HepG2 (cell line): ENCODE measurements at regions not wholly inside any gene's neighbourhood (a gene's known extent, or its start where the extent isn't known, plus 50 kb on each side); places are given as distances from the start of the nearest gene placed in this dataset.

Experiments used
- ATAC-seq: fragments of 200-7000 bp; cut with Tn5 transposase; 3 replicates; pipeline ENCODE4 v1.9.1; 2020; ENCODE audit warnings: mild to moderate bottlenecking, moderate library complexity
- BruUV-seq: library from RNA; stranded (reverse); fragments of 400-500 nt; replicated peaks from 2 replicates; lab custom pipeline; 2021; lab: Mats Ljungman, UMichigan
- CTCF ChIA-PET: fragments of 300-600 bp; formaldehyde crosslinking; extraction: SDS; loops from one replicate; lab custom pipeline; 2021; ENCODE audit warnings: low total read pairs, inconsistent platforms, low intra/inter-chr PET ratio; lab: Yijun Ruan, JAX
- POLR2A ChIA-PET: fragments of 350-600 bp; sonication (Branson Sonifier 250); formaldehyde crosslinking; loops from one replicate; lab custom pipeline; 2020; ENCODE audit warnings: antibody characterized with exemption, inconsistent platforms; lab: Yijun Ruan, JAX
- DNase-seq: peaks from one replicate; pipeline ENCODE4 v3.0.0-alpha.2; 2015; ENCODE audit warnings: low spot score
- FAIRE-seq: peaks from 3 replicates; lab custom pipeline; 2011; peaks lifted over from hg19 to GRCh38; lab: Jason Lieb, UNC
- H2AFZ ChIP-seq: one replicate; pipeline ENCODE4 v1.6.1; 2011; ENCODE audit warnings: low read length, inconsistent platforms
- H3K27ac ChIP-seq: fragments of 300-600 bp; 3 replicates; pipeline ENCODE4 v1.8.0; 2011; ENCODE audit warnings: mixed run types, mild to moderate bottlenecking, mixed read lengths, low read length, inconsistent platforms; ENCODE audit not compliant: insufficient read depth; ENCODE audit errors: extremely low read length
- H3K27me3 ChIP-seq, 2 experiments: fragments of 200-600 bp in 1 of 2; 2 replicates in 1 of 2; 3 replicates in 1 of 2; pipeline versions ENCODE4 v1.6.0 to v1.8.0; 2011; ENCODE audit warnings: low read length in 2 of 2, mild to moderate bottlenecking in 2 of 2, moderate library complexity in 2 of 2, inconsistent platforms in 1 of 2; ENCODE audit not compliant: insufficient read depth in 2 of 2, control insufficient read depth in 1 of 2
- H3K36me3 ChIP-seq, 2 experiments: fragments of 200-600 bp in 1 of 2; replicated peaks in 1 of 2; 2 replicates in 1 of 2; 3 replicates in 1 of 2; pipeline versions ENCODE4 v1.5.1 to v1.8.0; 2011; ENCODE audit warnings: low read length in 2 of 2, inconsistent platforms in 1 of 2; ENCODE audit not compliant: insufficient read depth in 2 of 2, control insufficient read depth in 1 of 2
- H3K4me1 ChIP-seq: 2 replicates; pipeline ENCODE4 v1.5.1; 2012; ENCODE audit warnings: low read length, inconsistent platforms; ENCODE audit not compliant: insufficient read depth
- H3K4me2 ChIP-seq: 2 replicates; pipeline ENCODE4 v1.6.0; 2011; ENCODE audit warnings: low read depth, low read length, inconsistent platforms
- H3K4me3 ChIP-seq, 3 experiments: fragments of 200-600 bp in 1 of 3; sonication (generic), shearing (Covaris generic) in 1 of 3; replicated peaks in 1 of 3; 2 replicates each; pipeline ENCODE4 v1.5.1; 2011 to 2016; ENCODE audit warnings: low read length in 3 of 3, inconsistent platforms in 2 of 3, low read depth in 2 of 3, mild to moderate bottlenecking in 2 of 3, control low read depth in 1 of 3, mixed read lengths in 1 of 3; ENCODE audit not compliant: insufficient read depth in 1 of 3
- H3K79me2 ChIP-seq: one replicate; pipeline ENCODE4 v1.6.1; 2011; ENCODE audit warnings: low read length, inconsistent platforms; ENCODE audit not compliant: insufficient read depth
- H3K9ac ChIP-seq: 2 replicates; pipeline ENCODE4 v1.6.0; 2011; ENCODE audit warnings: mild to moderate bottlenecking, low read depth, low read length, inconsistent platforms; ENCODE audit not compliant: insufficient read depth
- H3K9me3 ChIP-seq: 2 replicates; pipeline ENCODE4 v1.5.1; 2012; ENCODE audit warnings: mild to moderate bottlenecking, low read length
- H4K20me1 ChIP-seq: 2 replicates; pipeline ENCODE4 v1.6.0; 2011; ENCODE audit warnings: inconsistent platforms, mild to moderate bottlenecking, low read length, moderate library complexity; ENCODE audit not compliant: insufficient read depth
- CENPT ChIP-seq: sonication (generic); formaldehyde crosslinking; IDR thresholded peaks from 2 replicates; pipeline ENCODE4 v1.8.0; 2022; ENCODE audit warnings: low read depth, mild to moderate bottlenecking, moderate library complexity, missing genetic modification reagents
- HNF4G ChIP-seq, 2 experiments: sonication (generic) in 1 of 2; formaldehyde crosslinking in 1 of 2; IDR thresholded peaks; 2 replicates each; pipeline versions ENCODE4 v1.4.0 to v1.6.1; 2011 to 2020; ENCODE audit warnings: borderline replicate concordance in 2 of 2, low read depth in 2 of 2, mild to moderate bottlenecking in 2 of 2, low read length in 1 of 2, missing genetic modification reagents in 1 of 2, moderate library complexity in 1 of 2
- KMT2B ChIP-seq: IDR thresholded peaks from 2 replicates; pipeline ENCODE4 v1.6.1; 2016; ENCODE audit warnings: missing genetic modification reagents, missing compliant biosample characterization
- MIER3 ChIP-seq: IDR thresholded peaks from 2 replicates; pipeline ENCODE4 v1.6.1; 2016; ENCODE audit warnings: missing compliant biosample characterization, borderline replicate concordance
- NFIC ChIP-seq: IDR thresholded peaks from 2 replicates; pipeline ENCODE4 v1.6.1; 2012; ENCODE audit warnings: mild to moderate bottlenecking, low read length, inconsistent platforms
- RBM22 ChIP-seq: fragments of 200-400 bp; formaldehyde crosslinking; optimal IDR thresholded peaks from 2 replicates; pipeline ENCODE3; 2017; ENCODE audit warnings: mild to moderate bottlenecking, low read length, moderate library complexity
- RCOR2 ChIP-seq: IDR thresholded peaks from 2 replicates; pipeline ENCODE4 v1.6.1; 2016; ENCODE audit warnings: missing biosample characterization, missing genetic modification reagents
- ZBTB20 ChIP-seq: sonication (generic); formaldehyde crosslinking; IDR thresholded peaks from 2 replicates; pipeline ENCODE4 v1.8.1; 2023; ENCODE audit warnings: missing genetic modification reagents, low read depth, mild to moderate bottlenecking, borderline replicate concordance
- ZNF121 ChIP-seq: sonication (generic); formaldehyde crosslinking; IDR thresholded peaks from 2 replicates; pipeline ENCODE4 v1.5.0; 2020; ENCODE audit warnings: mild to moderate bottlenecking, missing genetic modification reagents
- ZNF34 ChIP-seq: sonication (generic); formaldehyde crosslinking; IDR thresholded peaks from 2 replicates; pipeline ENCODE4 v1.4.0; 2020; ENCODE audit warnings: mild to moderate bottlenecking, missing genetic modification reagents, borderline replicate concordance
- ZNF570 ChIP-seq: sonication (generic); formaldehyde crosslinking; IDR thresholded peaks from 2 replicates; pipeline ENCODE4 v1.4.0; 2020; ENCODE audit warnings: mild to moderate bottlenecking, missing genetic modification reagents, borderline replicate concordance
- WGBS: methylation state at CpG from one replicate; pipeline ENCODE4 v1.1.6; 2017; ENCODE audit warnings: low lambda C conversion rate; 5-methylcytosine and 5-hydroxymethylcytosine counted together
- in situ Hi-C: cut with HindIII; loops from 2 replicates; pipeline ENCODE4 v1.10.0; 2017; ENCODE audit warnings: low pct_unique_long_range_greater_than_20kb; ENCODE audit not compliant: extremely low pct_ligation_motif_present
- intact Hi-C: fragments of 100-400 bp; cut with micrococcal nuclease; formaldehyde crosslinking; loops from one replicate; pipeline ENCODE4 v1.10.0; 2022; ENCODE audit not compliant: unreplicated experiment
- TF ChIP-seq, protein P1 (sequence below): sonication (generic); formaldehyde crosslinking; IDR thresholded peaks from 2 replicates; pipeline ENCODE4 v1.5.0; 2020; ENCODE audit warnings: mild to moderate bottlenecking, missing genetic modification reagents

DNA sequence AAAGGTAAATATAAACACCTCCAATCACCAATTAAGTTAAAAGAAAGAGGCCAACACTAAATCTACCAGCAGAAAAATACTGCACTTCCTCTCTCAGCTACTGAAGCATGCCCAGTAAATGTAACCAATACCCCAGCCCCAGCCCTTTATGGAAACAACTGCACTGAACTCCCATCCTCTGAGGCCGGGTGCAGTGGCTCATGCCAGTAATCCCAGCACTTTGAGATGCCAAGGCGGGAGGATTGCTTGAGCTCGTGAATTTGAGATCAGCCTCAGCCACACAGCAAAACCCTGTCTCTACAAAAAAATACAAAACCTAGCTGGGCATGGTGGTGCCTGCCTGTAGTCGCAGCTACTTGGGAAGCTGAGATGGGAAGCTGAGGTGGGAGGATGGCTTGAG, 221.6 kb upstream of the SOX21 start:
- Histone ChIP-seq H3K4me1 (no peaks in the 10 kb centered on the region), H3K9ac (no peak overlapping the region), H3K9me3 (peaks cover 17% of the 10 kb centered on the region), H3K4me3 (no peak overlapping the region), H4K20me1 (no peaks in the 10 kb centered on the region), H2AFZ (no peak overlapping the region), H3K27ac (no peak overlapping the region), H3K79me2 (no peaks in the 10 kb centered on the region), H3K36me3 (no peaks in the 10 kb centered on the region), H3K4me2 (no peak overlapping the region), H3K27me3 (peaks cover 0 to 2% of the 10 kb centered on the region in 2 experiments; a peak in 2 of 5 replicates)
- intact Hi-C loops: no loop called here
- WGBS: 8% methylated on average over 1 of the region's 4 CpGs
- no peak for FAIRE-seq
- ChIA-PET POLR2A (no interaction called here), CTCF (no interaction called here)
- in situ Hi-C loops: no loop called here
- TF ChIP-seq ZNF121 (CRISPR knock-in tag) (no peak), MIER3 (CRISPR knock-in tag) (no peak), CENPT (CRISPR knock-in tag) (no peak), RCOR2 (CRISPR knock-in tag) (no peak), ZNF570 (CRISPR knock-in tag) (no peak), ZBTB20 (CRISPR knock-in tag) (no peak), ZNF34 (CRISPR knock-in tag) (no peak), RBM22 (no peak), HNF4G (IDR thresholded peaks at IDR 0.05; ENCODE audit: borderline replicate concordance, low read depth, low read length) (no peak), HNF4G (CRISPR knock-in tag; IDR thresholded peaks at IDR 0.05; ENCODE audit: borderline replicate concordance, low read depth) (no peak), NFIC (no peak), KMT2B (CRISPR knock-in tag) (no peak)
- TF ChIP-seq, protein P1, sequence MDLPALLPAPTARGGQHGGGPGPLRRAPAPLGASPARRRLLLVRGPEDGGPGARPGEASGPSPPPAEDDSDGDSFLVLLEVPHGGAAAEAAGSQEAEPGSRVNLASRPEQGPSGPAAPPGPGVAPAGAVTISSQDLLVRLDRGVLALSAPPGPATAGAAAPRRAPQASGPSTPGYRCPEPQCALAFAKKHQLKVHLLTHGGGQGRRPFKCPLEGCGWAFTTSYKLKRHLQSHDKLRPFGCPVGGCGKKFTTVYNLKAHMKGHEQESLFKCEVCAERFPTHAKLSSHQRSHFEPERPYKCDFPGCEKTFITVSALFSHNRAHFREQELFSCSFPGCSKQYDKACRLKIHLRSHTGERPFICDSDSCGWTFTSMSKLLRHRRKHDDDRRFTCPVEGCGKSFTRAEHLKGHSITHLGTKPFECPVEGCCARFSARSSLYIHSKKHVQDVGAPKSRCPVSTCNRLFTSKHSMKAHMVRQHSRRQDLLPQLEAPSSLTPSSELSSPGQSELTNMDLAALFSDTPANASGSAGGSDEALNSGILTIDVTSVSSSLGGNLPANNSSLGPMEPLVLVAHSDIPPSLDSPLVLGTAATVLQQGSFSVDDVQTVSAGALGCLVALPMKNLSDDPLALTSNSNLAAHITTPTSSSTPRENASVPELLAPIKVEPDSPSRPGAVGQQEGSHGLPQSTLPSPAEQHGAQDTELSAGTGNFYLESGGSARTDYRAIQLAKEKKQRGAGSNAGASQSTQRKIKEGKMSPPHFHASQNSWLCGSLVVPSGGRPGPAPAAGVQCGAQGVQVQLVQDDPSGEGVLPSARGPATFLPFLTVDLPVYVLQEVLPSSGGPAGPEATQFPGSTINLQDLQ (CRISPR knock-in tag): no peak
- BruUV-seq: no TSS peak
- no peak for DNase-seq
- no peak for ATAC-seq
